Neural progenitor cell (in vitro differentiated cells): ENCODE measurements at regions not wholly inside any gene's neighbourhood (a gene's known extent, or its start where the extent isn't known, plus 50 kb on each side); places are given as distances from the start of the nearest gene placed in this dataset.

Experiments used
- DNase-seq: peaks from one replicate; pipeline ENCODE4 v3.0.0-alpha.2; 2016; ENCODE audit warnings: low spot score
- H2AFZ ChIP-seq: fragments of 200-600 bp; sonication (generic); replicated peaks from 2 replicates; pipeline ENCODE4 v1.6.1; 2016; ENCODE audit warnings: antibody characterized with exemption
- H3F3A ChIP-seq: fragments of 200-600 bp; sonication (generic); 2 replicates; pipeline ENCODE4 v1.6.1; 2016; ENCODE audit warnings: antibody characterized with exemption, low read depth
- H3K27ac ChIP-seq: fragments of 200-600 bp; sonication (generic); 2 replicates; pipeline ENCODE4 v1.5.1; 2016; ENCODE audit warnings: mild to moderate bottlenecking
- H3K27me3 ChIP-seq: fragments of 200-600 bp; sonication (generic); 2 replicates; pipeline ENCODE4 v1.6.1; 2016; ENCODE audit warnings: mild to moderate bottlenecking, moderate library complexity
- H3K36me3 ChIP-seq: fragments of 200-600 bp; sonication (generic); 2 replicates; pipeline ENCODE4 v1.5.1; 2016
- H3K4me1 ChIP-seq: fragments of 200-600 bp; sonication (generic); 2 replicates; pipeline ENCODE4 v1.6.1; 2016; ENCODE audit warnings: mixed run types
- H3K4me2 ChIP-seq: fragments of 200-600 bp; sonication (generic); 2 replicates; pipeline ENCODE4 v1.6.1; 2016
- H3K4me3 ChIP-seq: fragments of 200-600 bp; sonication (generic); 2 replicates; pipeline ENCODE4 v1.5.1; 2016
- H3K79me2 ChIP-seq: fragments of 200-600 bp; sonication (generic); 2 replicates; pipeline ENCODE4 v1.6.1; 2016; ENCODE audit warnings: low read depth
- H3K9ac ChIP-seq: fragments of 200-600 bp; sonication (generic); 2 replicates; pipeline ENCODE4 v1.6.1; 2016
- H3K9me3 ChIP-seq: fragments of 200-600 bp; sonication (generic); 2 replicates; pipeline ENCODE4 v1.5.1; 2016; ENCODE audit warnings: low read depth
- H4K20me1 ChIP-seq: fragments of 200-600 bp; sonication (generic); 2 replicates; pipeline ENCODE4 v1.6.1; 2016; ENCODE audit warnings: low read depth
- H3K27ac Mint-ChIP-seq: 3 replicates; pipeline ENCODE4 v1.8.0; 2021; ENCODE audit warnings: mixed read lengths
- H3K27me3 Mint-ChIP-seq: 2 replicates; pipeline ENCODE4 v1.8.0; 2022; ENCODE audit warnings: low read depth, mild to moderate bottlenecking, inconsistent platforms, moderate library complexity, mixed read lengths; ENCODE audit not compliant: insufficient read depth
- H3K36me3 Mint-ChIP-seq: 3 replicates; pipeline ENCODE4 v1.8.0; 2021; ENCODE audit warnings: mixed read lengths
- H3K4me1 Mint-ChIP-seq: 3 replicates; pipeline ENCODE4 v1.8.0; 2021; ENCODE audit warnings: mixed read lengths
- H3K4me3 Mint-ChIP-seq: 3 replicates; pipeline ENCODE4 v1.8.0; 2021; ENCODE audit warnings: mild to moderate bottlenecking, moderate library complexity, mixed read lengths
- H3K9me3 Mint-ChIP-seq: 3 replicates; pipeline ENCODE4 v1.8.0; 2020; ENCODE audit warnings: mixed read lengths
- CTCF ChIP-seq: fragments of 200-600 bp; sonication (generic); IDR thresholded peaks from 2 replicates; pipeline ENCODE4 v1.5.1; 2017; ENCODE audit warnings: antibody characterized with exemption, mild to moderate bottlenecking
- EZH2 ChIP-seq: fragments of 200-600 bp; sonication (generic); IDR thresholded peaks from 2 replicates; pipeline ENCODE4 v1.6.1; 2017; ENCODE audit warnings: antibody characterized with exemption, mild to moderate bottlenecking, moderate library complexity
- EZH2phosphoT487 ChIP-seq: fragments of 200-600 bp; sonication (generic); IDR thresholded peaks from 2 replicates; pipeline ENCODE4 v1.6.1; 2017; ENCODE audit warnings: antibody characterized with exemption

- Histone ChIP-seq H3K9ac (no peak overlapping the region), H3K27ac (no peak overlapping the region), H3K9me3 (no peaks in the 10 kb centered on the region), H4K20me1 (no peaks in the 10 kb centered on the region), H3K36me3 (no peaks in the 10 kb centered on the region), H3F3A (no peaks in the 10 kb centered on the region), H3K4me3 (no peak overlapping the region), H3K27me3 (no peaks in the 10 kb centered on the region), H3K4me2 (no peak overlapping the region), H3K4me1 (peaks cover 11% of the 10 kb centered on the region), H2AFZ (no peak overlapping the region), H3K79me2 (no peaks in the 10 kb centered on the region)
- no peaks in the 10 kb centered on the region for H3K9me3 Mint-ChIP-seq
- H3K4me1 Mint-ChIP-seq: peaks cover 51% of the 10 kb centered on the region
- H3K4me3 Mint-ChIP-seq: no peak overlapping the region
- H3K27me3 Mint-ChIP-seq: peaks cover 4% of the 10 kb centered on the region
- DNase-seq: no peak
- H3K27ac Mint-ChIP-seq: no peak overlapping the region
- peaks cover 3% of the 10 kb centered on the region for H3K36me3 Mint-ChIP-seq
- TF ChIP-seq EZH2phosphoT487: no peak
- TF ChIP-seq CTCF: no peak
- no peak for TF ChIP-seq EZH2
Measured at GRCh38 chr10:78458983-78459638, 425.4 kb downstream of the RPS24 start.

GRCh38 chr10:78459639-78460037, 426.0 kb downstream of the RPS24 start:
- Mint-ChIP-seq H3K4me1 (peaks cover 51% of the 10 kb centered on the region), H3K27ac (peak overlapping the region; percentile 77), H3K27me3 (peaks cover 8% of the 10 kb centered on the region), H3K36me3 (peaks cover 3% of the 10 kb centered on the region), H3K4me3 (no peak overlapping the region), H3K9me3 (no peaks in the 10 kb centered on the region)
- Histone ChIP-seq H3F3A (peaks cover under 1% of the 10 kb centered on the region), H3K9me3 (no peaks in the 10 kb centered on the region), H4K20me1 (no peaks in the 10 kb centered on the region), H2AFZ (no peak overlapping the region), H3K4me3 (no peak overlapping the region), H3K36me3 (no peaks in the 10 kb centered on the region), H3K79me2 (no peaks in the 10 kb centered on the region), H3K4me1 (peaks cover 12% of the 10 kb centered on the region), H3K9ac (no peak overlapping the region), H3K4me2 (no peak overlapping the region), H3K27me3 (no peaks in the 10 kb centered on the region), H3K27ac (no peak overlapping the region)
- DNase-seq: no peak
- no peak for TF ChIP-seq EZH2
- no peak for TF ChIP-seq CTCF

- TF ChIP-seq EZH2phosphoT487: no peak
- no peak for TF ChIP-seq CTCF
- no peak for TF ChIP-seq EZH2
- H3F3A ChIP-seq: peaks cover 6% of the 10 kb centered on the region
- H3K36me3 ChIP-seq: no peaks in the 10 kb centered on the region
- no peaks in the 10 kb centered on the region for H3K79me2 ChIP-seq
- no peak for DNase-seq
- no peaks in the 10 kb centered on the region for H3K9me3 ChIP-seq
- Mint-ChIP-seq H3K9me3 (no peaks in the 10 kb centered on the region), H3K27ac (peak overlapping the region; percentile 48), H3K4me1 (peaks cover 51% of the 10 kb centered on the region), H3K27me3 (peaks cover 8% of the 10 kb centered on the region), H3K4me3 (no peak overlapping the region), H3K36me3 (peaks cover 3% of the 10 kb centered on the region)
- H3K9ac ChIP-seq: no peak overlapping the region
- H4K20me1 ChIP-seq: no peaks in the 10 kb centered on the region
- H3K4me1 ChIP-seq: peaks cover 12% of the 10 kb centered on the region
- H3K4me2 ChIP-seq: no peak overlapping the region
- H2AFZ ChIP-seq: no peak overlapping the region
- no peak overlapping the region for H3K27ac ChIP-seq
- no peaks in the 10 kb centered on the region for H3K27me3 ChIP-seq
- no peak overlapping the region for H3K4me3 ChIP-seq
Measured at GRCh38 chr10:78460204-78460603, 426.5 kb downstream of the RPS24 start.
